GM19438 (cell line): ENCODE measurements at regions not wholly inside any gene's neighbourhood (a gene's known extent, or its start where the extent isn't known, plus 50 kb on each side); places are given as distances from the start of the nearest gene placed in this dataset.

Source experiments
- ATAC-seq: cut with Tn5 transposase; IDR thresholded peaks from one replicate; pipeline ENCODE4 v1.9.1; 2021; ENCODE audit warnings: low read depth; ENCODE audit not compliant: unreplicated experiment

DNA sequence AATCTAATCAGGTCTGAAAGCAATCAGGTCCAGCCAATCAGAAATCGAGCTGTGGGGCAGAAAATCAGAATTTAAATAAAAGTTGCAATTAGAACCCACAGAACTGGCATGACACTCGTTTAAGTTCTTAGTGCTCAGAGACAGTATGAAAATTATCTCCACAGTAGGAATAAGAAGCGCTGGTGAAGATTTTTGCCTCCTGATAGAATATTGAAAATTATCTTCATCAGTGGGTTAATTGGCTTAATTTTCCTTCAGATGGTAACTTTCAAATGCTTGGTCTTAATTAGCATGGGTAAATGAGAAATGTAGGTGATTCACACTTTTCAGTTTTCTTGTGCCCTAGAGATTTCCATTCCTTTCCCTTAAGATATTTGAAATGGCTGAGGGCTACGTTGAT, 109.1 kb upstream of the MDFIC2 start:
- ATAC-seq: no peak

GRCh38 chr3:70409018-70409417, 96.6 kb upstream of the MDFIC2 start:
- ATAC-seq: no peak

DNA sequence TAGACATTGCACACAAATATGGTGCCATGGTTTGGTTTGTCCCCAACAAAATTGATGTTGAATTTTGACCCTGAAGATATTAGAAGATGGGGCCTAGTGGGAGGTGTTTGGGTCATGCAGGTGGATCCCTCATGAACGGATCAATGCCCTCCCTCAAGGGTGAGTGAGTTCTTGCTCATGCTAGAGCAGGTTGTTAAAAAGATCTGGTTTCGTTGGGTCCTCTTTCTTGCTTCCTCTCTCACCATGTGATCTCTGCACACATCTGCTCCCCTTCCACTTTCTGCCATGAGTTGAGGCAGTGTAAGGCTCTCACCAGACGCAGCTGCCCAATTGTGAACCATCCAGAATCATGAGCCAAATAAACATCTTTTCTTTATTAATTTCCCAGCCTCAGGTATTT, 87.8 kb upstream of the MDFIC2 start:
- peak; percentile 58 for ATAC-seq

DNA sequence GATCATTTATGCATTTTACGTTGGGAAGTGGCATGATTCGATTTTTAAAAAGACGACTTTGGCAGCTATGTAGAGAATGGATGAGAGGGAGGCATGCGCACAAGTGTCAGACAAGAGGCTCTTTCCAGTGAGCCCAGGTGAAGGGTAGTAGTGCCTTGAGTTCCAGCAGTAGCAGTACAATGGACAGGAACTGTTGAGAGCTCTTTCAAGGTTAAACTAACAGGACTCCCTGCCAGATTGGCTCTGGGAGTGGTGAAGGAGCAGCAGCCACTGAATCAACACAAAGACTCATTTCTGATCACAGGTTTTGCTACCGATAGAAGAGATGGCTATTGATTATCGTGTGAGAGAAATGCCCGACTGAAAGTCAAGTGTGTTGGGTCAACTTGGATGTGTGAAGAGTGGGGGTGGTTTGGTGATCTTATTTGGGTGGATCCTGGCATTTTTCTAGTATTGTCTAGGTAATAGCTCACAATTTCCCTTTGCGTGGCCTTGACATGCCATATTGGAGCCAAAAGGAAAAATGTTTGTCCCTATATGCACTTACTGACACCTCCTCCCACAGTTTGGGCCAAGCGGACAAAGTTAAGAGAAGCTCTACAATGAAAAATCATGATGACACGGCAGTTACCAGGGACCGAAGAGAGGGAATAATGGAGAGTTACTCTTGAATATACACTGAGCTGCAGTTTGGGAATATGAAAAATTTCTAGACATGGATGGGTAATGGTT, 81.6 kb upstream of the MDFIC2 start:
- ATAC-seq: no peak

DNA sequence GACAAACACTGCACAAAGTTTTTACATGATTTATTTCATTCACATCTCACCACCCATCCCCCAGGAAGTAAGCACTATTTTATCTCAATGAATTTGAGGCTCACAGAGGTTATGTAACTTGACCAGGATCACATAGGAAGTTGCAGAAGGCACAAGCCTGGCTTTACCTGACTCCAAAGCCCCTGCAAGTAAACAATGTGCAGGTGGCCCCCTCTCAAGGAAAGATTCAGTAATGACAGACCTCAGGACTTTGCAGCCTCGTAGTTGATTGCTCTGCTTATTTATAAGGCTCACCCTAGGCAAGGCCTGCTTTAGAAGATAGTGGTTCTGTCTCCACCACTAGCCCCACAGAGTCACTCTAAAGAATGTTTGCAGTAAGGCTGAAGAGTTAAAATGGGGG, 79.8 kb upstream of the MDFIC2 start:
- no peak for ATAC-seq

DNA sequence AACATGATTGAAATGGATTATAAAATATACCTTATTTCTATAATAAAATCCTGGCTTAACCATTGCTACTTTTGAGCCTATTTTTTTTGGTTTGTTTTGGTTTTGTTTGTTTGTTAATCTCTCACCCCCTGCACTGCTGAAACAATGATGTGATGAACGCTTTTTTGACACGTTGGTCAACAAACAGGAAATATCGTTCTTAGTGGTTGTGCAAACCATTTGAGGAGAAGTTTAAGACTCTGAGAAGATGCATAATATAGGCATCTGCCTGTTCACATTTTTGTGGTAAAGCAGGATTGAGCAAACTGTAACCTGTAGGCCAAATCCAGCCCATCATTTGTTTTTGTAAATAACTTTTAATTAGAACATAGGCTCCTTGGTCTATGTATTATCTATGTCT, 75.5 kb upstream of the MDFIC2 start:
- ATAC-seq: no peak

- no peak for ATAC-seq
These were observed 74.4 kb upstream of the MDFIC2 start for GRCh38 chr3:70386846-70387245.

GRCh38 chr3:70386043-70386442, 73.6 kb upstream of the MDFIC2 start:
- no peak for ATAC-seq

GRCh38 chr3:70383360-70383831, 71.0 kb upstream of the MDFIC2 start:
- peak; percentile 98 for ATAC-seq

DNA sequence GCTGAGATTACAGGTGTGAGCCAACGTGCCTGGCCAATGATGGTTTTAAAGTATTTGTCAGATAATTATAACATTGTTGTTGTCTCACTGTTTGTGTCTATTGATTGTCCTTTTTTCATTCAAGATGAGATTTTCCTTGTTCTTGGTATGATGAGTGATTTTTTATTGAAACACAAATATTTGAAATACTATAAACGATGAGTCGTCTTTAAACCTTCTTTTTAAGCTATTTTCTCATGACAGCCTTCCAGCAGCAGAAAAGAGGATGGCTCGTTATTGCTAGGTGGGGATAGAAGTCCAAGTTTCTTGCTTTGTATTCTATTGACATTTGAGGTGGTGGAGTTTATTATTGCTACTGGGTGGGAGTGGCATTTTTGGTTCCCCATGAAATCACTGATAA, 61.7 kb upstream of the MDFIC2 start:
- ATAC-seq: no peak
